Kidney epithelial cell (primary cell): ENCODE measurements at regions not wholly inside any gene's neighbourhood (a gene's known extent, or its start where the extent isn't known, plus 50 kb on each side); places are given as distances from the start of the nearest gene placed in this dataset.

ENCODE experiments used
- DNase-seq: peaks from one replicate; pipeline ENCODE4 v3.0.0-alpha.2; 2010; ENCODE audit warnings: low read depth
- H3K27me3 ChIP-seq: 2 replicates; pipeline ENCODE4 v1.6.0; 2011; ENCODE audit warnings: low read length; ENCODE audit not compliant: control insufficient read depth, insufficient read depth
- H3K36me3 ChIP-seq: 2 replicates; pipeline ENCODE4 v1.5.1; 2011; ENCODE audit warnings: low read length; ENCODE audit not compliant: control insufficient read depth, insufficient read depth
- H3K4me3 ChIP-seq: 2 replicates; pipeline ENCODE4 v1.5.1; 2011; ENCODE audit warnings: low read depth, mild to moderate bottlenecking, control low read depth, low read length
- TF ChIP-seq, protein P1 (sequence below): IDR thresholded peaks from 2 replicates; pipeline ENCODE4 v1.5.1; 2011; ENCODE audit warnings: mild to moderate bottlenecking, moderate library complexity, low read length, control low read depth, inconsistent platforms; ENCODE audit not compliant: insufficient read depth, poor library complexity, severe bottlenecking

DNA sequence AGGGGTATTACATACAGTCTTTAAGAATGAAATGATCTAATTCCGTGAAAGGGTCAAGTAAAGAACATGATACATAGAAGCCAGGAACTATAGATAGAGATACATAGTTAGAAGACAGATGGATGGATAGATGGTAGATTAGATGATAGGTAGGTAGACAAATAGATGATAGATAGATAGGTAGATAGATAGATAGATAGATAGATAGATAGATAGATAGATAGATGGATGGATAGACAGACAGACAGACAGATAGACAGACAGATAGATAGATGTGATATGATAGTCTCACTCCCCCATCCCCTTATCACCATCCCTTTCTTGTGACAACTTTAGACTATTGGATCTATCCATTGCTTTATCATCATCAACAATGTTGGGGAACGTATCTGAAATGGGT is 448.2 kb downstream of the METTL4 start:
- DNase-seq: no peak
- TF ChIP-seq, protein P1, sequence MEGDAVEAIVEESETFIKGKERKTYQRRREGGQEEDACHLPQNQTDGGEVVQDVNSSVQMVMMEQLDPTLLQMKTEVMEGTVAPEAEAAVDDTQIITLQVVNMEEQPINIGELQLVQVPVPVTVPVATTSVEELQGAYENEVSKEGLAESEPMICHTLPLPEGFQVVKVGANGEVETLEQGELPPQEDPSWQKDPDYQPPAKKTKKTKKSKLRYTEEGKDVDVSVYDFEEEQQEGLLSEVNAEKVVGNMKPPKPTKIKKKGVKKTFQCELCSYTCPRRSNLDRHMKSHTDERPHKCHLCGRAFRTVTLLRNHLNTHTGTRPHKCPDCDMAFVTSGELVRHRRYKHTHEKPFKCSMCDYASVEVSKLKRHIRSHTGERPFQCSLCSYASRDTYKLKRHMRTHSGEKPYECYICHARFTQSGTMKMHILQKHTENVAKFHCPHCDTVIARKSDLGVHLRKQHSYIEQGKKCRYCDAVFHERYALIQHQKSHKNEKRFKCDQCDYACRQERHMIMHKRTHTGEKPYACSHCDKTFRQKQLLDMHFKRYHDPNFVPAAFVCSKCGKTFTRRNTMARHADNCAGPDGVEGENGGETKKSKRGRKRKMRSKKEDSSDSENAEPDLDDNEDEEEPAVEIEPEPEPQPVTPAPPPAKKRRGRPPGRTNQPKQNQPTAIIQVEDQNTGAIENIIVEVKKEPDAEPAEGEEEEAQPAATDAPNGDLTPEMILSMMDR: no peak
- H3K36me3 ChIP-seq: no peaks in the 10 kb centered on the region
- H3K27me3 ChIP-seq: no peaks in the 10 kb centered on the region
- no peak overlapping the region for H3K4me3 ChIP-seq

DNA sequence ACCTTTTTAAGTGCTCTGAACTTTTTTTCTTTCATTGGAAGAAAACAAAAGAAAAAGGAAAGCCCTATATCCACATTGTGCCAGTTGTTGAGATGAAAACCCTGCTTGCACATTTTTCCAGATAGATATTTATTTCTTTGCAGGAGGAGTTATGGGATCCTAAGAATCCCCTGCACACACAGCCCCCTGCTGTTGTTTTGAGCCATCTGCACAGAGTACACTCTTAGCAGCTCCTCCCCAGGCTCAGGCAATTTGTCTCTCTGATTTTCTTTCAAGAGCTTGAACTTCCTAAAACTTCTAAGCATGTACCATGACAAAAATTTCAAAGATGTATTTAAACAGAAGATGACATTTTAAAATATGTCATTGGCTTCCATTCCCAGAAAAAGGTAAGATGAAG is 436.9 kb downstream of the METTL4 start:
- no peak overlapping the region for H3K4me3 ChIP-seq
- DNase-seq: no peak
- H3K27me3 ChIP-seq: no peaks in the 10 kb centered on the region
- no peaks in the 10 kb centered on the region for H3K36me3 ChIP-seq
- TF ChIP-seq, protein P1: no peak

DNA sequence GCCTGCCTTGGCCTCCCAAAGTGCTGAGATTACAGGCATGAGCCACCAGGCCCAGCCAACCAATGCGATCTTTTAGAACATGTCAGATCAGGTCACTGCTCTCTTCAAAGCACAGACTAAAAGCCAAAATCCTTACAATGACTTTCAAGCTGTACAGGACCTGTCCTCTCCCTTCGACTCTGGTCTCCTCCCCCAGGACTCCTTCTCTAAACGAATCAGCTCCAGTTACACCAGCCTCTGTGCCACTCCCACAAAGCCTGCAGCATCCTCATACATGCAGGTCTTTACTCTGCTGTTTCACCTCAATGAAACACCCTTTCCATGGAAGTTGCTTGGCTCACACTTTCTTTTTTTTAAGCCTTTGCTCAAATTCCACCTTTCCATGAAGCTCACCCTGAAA is 436.0 kb downstream of the METTL4 start:
- no peaks in the 10 kb centered on the region for H3K36me3 ChIP-seq
- H3K4me3 ChIP-seq: no peak overlapping the region
- TF ChIP-seq, protein P1: no peak
- H3K27me3 ChIP-seq: no peaks in the 10 kb centered on the region
- DNase-seq: no peak

DNA sequence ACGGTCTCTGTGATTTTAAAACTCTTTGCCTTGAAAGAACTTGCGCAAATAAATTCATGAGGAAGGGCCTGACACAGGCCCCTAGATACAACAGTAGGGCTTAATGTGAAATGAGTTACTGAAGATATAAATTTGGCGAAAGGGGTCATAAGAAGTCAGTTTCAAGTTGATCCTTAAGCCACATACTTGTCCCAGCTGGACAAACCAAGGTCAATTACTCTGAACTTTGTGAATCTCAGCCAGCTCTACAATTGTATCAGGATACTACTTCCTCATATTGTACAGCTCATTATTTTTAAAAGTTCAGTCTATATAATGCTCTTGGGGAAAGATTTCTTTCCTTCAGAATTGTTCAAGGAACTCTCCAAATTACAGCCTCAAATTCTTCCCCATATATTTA is 432.8 kb downstream of the METTL4 start:
- TF ChIP-seq, protein P1: no peak
- H3K4me3 ChIP-seq: no peak overlapping the region
- no peaks in the 10 kb centered on the region for H3K27me3 ChIP-seq
- no peak for DNase-seq
- no peaks in the 10 kb centered on the region for H3K36me3 ChIP-seq

DNA sequence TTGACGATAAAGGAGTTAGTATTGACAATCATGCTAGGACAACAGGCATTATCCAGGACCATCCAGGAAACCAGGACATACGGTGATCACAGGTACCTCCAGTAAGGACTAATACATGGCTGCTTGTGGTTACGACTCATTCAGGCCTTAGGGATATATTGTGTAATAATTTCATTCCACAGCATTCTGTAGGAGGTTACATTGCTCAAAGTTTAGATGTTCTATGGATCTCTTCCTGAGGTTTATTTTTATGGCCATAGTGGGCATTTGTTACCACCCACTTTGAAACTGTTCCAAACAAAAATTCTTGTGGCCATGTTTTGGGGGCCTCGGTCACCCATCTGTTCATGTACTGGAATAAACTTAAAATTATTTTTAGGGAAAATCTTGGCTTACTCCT is 431.6 kb downstream of the METTL4 start:
- Histone ChIP-seq H3K27me3 (no peaks in the 10 kb centered on the region), H3K36me3 (no peaks in the 10 kb centered on the region), H3K4me3 (no peak overlapping the region)
- TF ChIP-seq, protein P1: no peak
- DNase-seq: peak; percentile 48

DNA sequence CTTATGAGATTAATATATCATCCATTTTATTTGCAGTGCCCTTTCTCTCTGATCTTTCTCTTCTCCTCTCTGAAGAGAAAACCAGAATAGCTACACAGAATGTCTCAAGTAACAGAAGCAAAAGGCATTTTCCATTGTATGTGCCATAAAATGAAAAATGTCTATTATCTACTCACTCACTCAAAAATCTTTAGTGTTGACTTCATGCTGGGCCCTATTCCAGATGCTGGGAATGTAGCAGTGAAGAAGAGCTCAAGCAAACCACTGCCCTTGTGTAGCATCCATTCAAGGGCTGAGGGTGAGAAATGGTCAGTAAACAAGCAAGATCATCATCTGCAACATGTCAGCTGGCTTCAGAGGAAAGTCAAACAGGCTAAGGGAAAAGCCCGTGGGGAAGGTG is 427.7 kb downstream of the METTL4 start:
- no peak overlapping the region for H3K4me3 ChIP-seq
- no peaks in the 10 kb centered on the region for H3K36me3 ChIP-seq
- TF ChIP-seq, protein P1: no peak
- H3K27me3 ChIP-seq: no peaks in the 10 kb centered on the region
- no peak for DNase-seq
